NCI-H446 treated with DMSO at 0.1 percent for 48 hours (cell line): ENCODE measurements at regions not wholly inside any gene's neighbourhood (a gene's known extent, or its start where the extent isn't known, plus 50 kb on each side); places are given as distances from the start of the nearest gene placed in this dataset.

ENCODE experiments used
- DNase-seq: peaks from one replicate; lab custom pipeline; 2025; lab: John Stamatoyannopoulos, UW

- no peak for DNase-seq
These were observed 72.3 kb upstream of the PALMD start for GRCh38 chr1:99573431-99574217.

- peak; percentile 86 for DNase-seq
These were observed 68.6 kb upstream of the PALMD start for GRCh38 chr1:99577313-99577712.

GRCh38 chr1:99579691-99580172, 66.2 kb upstream of the PALMD start:
- no peak for DNase-seq

GRCh38 chr1:99580451-99580850, 65.5 kb upstream of the PALMD start:
- DNase-seq, result peak; percentile 53

GRCh38 chr1:99587008-99587407, 58.9 kb upstream of the PALMD start:
- no peak for DNase-seq

GRCh38 chr1:99589186-99589636, 56.7 kb upstream of the PALMD start:
- DNase-seq, result no peak

GRCh38 chr1:99590578-99591209, 55.2 kb upstream of the PALMD start:
- peak; percentile 11 for DNase-seq

GRCh38 chr1:99591886-99592285, 54.0 kb upstream of the PALMD start:
- no peak for DNase-seq

GRCh38 chr1:99594205-99594604, 51.7 kb upstream of the PALMD start:
- no peak for DNase-seq

GRCh38 chr1:99595041-99595440, 50.9 kb upstream of the PALMD start:
- DNase-seq, result no peak

GRCh38 chr1:99595441-99595840, 50.5 kb upstream of the PALMD start:
- no peak for DNase-seq
